Large intestine (tissue), 3 donors: ENCODE measurements at regions not wholly inside any gene's neighbourhood (a gene's known extent, or its start where the extent isn't known, plus 50 kb on each side); places are given as distances from the start of the nearest gene placed in this dataset.

Source experiments
- DNase-seq, 2 donors: peaks; one replicate each; pipeline versions ENCODE4 v3.0.0 to v3.0.0-alpha.2; 2013
- H3K27ac ChIP-seq: one replicate; pipeline ENCODE4 v1.5.1; 2013; ENCODE audit warnings: low read length
- H3K27me3 ChIP-seq: 2 replicates; pipeline ENCODE4 v1.6.1; 2013; ENCODE audit warnings: low read length; ENCODE audit not compliant: control insufficient read depth, insufficient read depth
- H3K36me3 ChIP-seq: 2 replicates; pipeline ENCODE4 v1.6.1; 2013; ENCODE audit warnings: low read length; ENCODE audit not compliant: control insufficient read depth, insufficient read depth
- H3K4me1 ChIP-seq: one replicate; pipeline ENCODE4 v1.6.1; 2013; ENCODE audit warnings: low read length; ENCODE audit not compliant: control insufficient read depth, insufficient read depth
- H3K4me3 ChIP-seq: one replicate; pipeline ENCODE4 v1.5.1; 2013; ENCODE audit warnings: low read length
- H3K9me3 ChIP-seq: one replicate; pipeline ENCODE4 v1.6.1; 2013; ENCODE audit warnings: mild to moderate bottlenecking, low read depth, low read length, moderate library complexity; ENCODE audit not compliant: control insufficient read depth
- WGBS: methylation state at CpG from one replicate; pipeline ENCODE4 v1.1.5; 2013; ENCODE audit warnings: low lambda C conversion rate; ENCODE audit not compliant: insufficient coverage; 5-methylcytosine and 5-hydroxymethylcytosine counted together

DNA sequence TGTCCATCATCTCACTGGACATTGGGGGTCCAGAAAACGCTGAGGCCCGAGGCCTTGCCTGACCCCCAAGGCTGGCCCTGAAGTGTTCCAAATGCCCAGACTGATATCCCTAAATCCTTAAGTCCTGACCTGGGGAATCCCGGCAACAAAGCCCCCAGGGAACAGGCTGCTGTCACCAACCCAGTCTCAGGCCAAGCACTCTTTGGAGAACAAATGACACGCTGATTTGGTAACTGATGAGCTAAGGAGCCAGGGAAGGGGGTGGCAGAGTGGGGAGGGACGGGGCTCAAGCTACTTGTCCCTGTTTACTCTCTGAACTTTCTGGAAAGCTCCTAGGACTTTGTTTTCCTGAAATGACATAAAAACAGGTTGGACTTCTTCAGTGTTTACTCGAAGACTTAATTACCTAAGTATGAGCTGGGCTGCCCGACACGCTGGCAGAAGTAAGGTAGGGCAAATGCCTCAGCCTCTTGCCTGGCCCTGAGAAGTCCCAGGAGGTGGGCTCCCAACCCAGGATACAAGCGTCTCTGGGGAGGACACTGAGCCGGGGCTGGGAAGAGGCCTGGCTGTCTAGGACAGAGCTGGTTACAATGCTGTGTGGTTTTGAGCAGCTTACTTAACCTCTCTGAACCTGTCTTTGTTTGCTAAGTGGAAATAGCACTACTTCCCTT lies 105.5 kb upstream of the GLI2 start:
- no peaks in the 10 kb centered on the region for H3K9me3 ChIP-seq
- DNase-seq, result peak in 1 of 2 donors; percentile 19
- no peaks in the 10 kb centered on the region for H3K36me3 ChIP-seq
- H3K27me3 ChIP-seq, result peaks cover 5% of the 10 kb centered on the region
- peaks cover 6% of the 10 kb centered on the region for H3K4me1 ChIP-seq
- WGBS, result 60% methylated on average over 2 of the region's 10 CpGs
- no peak overlapping the region for H3K4me3 ChIP-seq
- H3K27ac ChIP-seq, result no peak overlapping the region

- Histone ChIP-seq H3K4me3 (no peak overlapping the region), H3K36me3 (no peaks in the 10 kb centered on the region), H3K27me3 (peaks cover 5% of the 10 kb centered on the region), H3K9me3 (no peaks in the 10 kb centered on the region), H3K4me1 (peaks cover 6% of the 10 kb centered on the region), H3K27ac (no peak overlapping the region)
- WGBS, result no CpG with 5 or more reads among the region's 4 CpGs
- DNase-seq, result no peak
These were observed 104.4 kb upstream of the GLI2 start for GRCh38 chr2:120631236-120631635.

- 33% methylated on average over 2 of the region's 3 CpGs for WGBS
- Histone ChIP-seq H3K4me1 (peaks cover 6% of the 10 kb centered on the region), H3K9me3 (no peaks in the 10 kb centered on the region), H3K36me3 (no peaks in the 10 kb centered on the region), H3K4me3 (no peak overlapping the region), H3K27me3 (peaks cover 5% of the 10 kb centered on the region), H3K27ac (no peak overlapping the region)
- no peak for DNase-seq
These were observed 103.9 kb upstream of the GLI2 start for GRCh38 chr2:120631724-120632123.

DNA sequence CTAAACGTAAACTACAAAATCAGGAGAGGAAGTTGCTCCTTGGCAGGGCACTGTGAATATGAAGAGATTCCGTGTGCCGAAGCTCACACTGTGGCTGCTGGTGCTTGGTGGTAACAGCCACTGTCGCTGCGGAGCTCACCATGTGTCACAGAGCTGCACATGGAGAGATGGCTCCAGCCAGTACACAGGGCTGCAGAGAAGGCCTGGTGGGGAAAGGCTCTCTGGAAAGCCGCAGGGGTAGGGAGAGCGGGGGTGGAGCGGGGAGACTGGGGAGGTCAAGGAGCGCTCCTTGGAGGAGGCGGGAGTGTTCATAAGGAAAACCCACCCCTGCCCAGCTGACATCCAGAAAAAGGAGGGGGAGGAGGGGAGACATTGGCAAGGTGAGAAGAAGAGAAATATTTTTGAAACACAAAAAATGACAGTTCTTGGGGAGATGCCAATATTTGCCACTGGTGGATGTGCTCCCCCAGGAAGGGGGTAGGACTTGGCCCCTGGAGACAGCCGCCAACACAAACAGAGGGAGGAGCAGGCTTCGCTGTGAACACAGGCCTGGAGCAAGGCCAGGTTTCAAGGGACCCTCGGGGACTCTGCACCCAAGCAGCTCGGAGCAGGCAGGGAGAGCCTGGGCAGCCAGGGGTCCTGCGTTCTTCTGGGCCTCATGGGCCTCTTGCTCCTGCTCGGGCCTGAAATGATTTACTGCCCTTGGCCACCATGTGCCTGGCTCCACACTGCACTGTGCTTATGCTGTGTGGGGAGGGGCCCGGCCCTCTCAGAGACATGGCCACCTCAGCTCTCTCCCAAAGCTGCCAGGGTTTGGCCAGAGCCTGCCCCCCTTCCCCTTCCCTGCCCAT lies 102.6 kb upstream of the GLI2 start:
- peak in 1 of 2 donors; percentile 41 for DNase-seq

DNA sequence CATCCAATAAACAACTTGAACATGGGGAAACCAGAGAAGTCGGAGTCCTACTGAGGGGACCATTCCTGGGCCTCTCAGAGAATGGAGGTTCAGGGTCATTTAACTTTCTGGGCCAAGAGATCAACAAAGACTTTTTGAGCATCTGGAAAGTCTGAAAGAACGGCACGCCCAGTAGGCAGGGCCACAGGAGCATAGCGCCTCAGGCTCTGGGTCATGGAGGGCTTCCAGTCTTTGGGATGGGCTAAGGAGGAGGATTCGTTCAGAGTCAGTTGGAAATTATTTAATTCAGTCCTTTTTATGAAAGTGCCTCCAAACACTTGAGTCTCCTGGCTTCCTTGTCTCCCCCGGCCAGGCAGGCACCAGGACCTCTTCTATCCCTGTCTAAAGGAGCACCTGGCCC lies 101.1 kb upstream of the GLI2 start:
- no peaks in the 10 kb centered on the region for H3K9me3 ChIP-seq
- peaks cover under 1% of the 10 kb centered on the region for H3K27me3 ChIP-seq
- WGBS, result 100% methylated on average over 1 of the region's 6 CpGs
- no peak overlapping the region for H3K27ac ChIP-seq
- no peak overlapping the region for H3K4me3 ChIP-seq
- DNase-seq, result no peak
- H3K4me1 ChIP-seq, result peaks cover 6% of the 10 kb centered on the region
- no peaks in the 10 kb centered on the region for H3K36me3 ChIP-seq

More for the DNA sequence above, 102.6 kb upstream of the GLI2 start:
- H3K27ac ChIP-seq, result no peak overlapping the region
- H3K4me1 ChIP-seq, result peaks cover 6% of the 10 kb centered on the region
- H3K27me3 ChIP-seq, result peaks cover 5% of the 10 kb centered on the region
- no peak overlapping the region for H3K4me3 ChIP-seq
- no peaks in the 10 kb centered on the region for H3K36me3 ChIP-seq
- no CpG with 5 or more reads among the region's 17 CpGs for WGBS
- H3K9me3 ChIP-seq, result no peaks in the 10 kb centered on the region

- H3K4me1 ChIP-seq, result peaks cover 6% of the 10 kb centered on the region
- H3K36me3 ChIP-seq, result no peaks in the 10 kb centered on the region
- H3K27ac ChIP-seq, result no peak overlapping the region
- WGBS, result no CpG with 5 or more reads among the region's 5 CpGs
- H3K9me3 ChIP-seq, result no peaks in the 10 kb centered on the region
- no peaks in the 10 kb centered on the region for H3K27me3 ChIP-seq
- no peak for DNase-seq
- H3K4me3 ChIP-seq, result no peak overlapping the region
These were observed 100.5 kb upstream of the GLI2 start for GRCh38 chr2:120635146-120635545.

DNA sequence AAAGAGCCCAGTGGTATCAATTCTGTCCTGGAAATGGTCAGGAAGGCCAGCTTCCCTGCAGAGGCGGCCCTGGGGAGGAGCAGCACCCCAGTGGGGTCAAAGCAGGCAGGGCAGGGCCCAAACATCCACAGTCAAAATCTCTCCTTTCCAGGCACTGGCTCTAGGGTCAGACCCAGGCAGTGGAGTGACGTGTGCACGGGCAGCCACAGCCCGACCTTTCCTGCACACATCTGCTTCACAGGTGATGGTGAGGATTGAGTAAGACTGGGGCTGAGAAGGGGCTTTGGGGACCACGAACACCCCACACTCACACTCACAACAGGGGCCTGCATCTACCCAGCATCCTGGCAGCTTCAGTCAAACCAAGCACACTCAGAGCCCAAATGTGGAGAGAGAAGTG lies 97.8 kb upstream of the GLI2 start:
- H3K4me1 ChIP-seq, result peaks cover 6% of the 10 kb centered on the region
- no peaks in the 10 kb centered on the region for H3K9me3 ChIP-seq
- H3K27ac ChIP-seq, result no peak overlapping the region
- DNase-seq, result no peak
- peaks cover 3% of the 10 kb centered on the region for H3K27me3 ChIP-seq
- no CpG with 5 or more reads among the region's 5 CpGs for WGBS
- H3K36me3 ChIP-seq, result no peaks in the 10 kb centered on the region
- H3K4me3 ChIP-seq, result no peak overlapping the region

DNA sequence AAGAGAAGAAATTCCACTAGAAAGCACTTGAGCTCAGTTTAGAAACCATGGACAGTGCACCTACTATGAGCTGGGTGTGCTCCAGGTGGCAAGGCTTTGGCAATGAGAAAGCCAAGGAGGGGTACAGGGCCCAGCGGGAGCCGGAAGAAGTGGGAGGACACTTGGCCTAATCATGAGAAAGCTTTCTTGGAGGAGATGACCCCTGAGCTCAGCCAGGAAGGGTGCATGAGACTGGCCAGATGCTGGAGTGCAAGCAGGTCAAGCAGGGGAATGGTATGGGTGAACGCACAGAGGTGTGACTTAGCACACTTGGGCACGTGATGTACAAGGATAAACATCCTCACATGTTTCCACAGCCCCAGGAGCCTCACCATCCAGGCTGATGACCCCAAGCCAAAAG lies 97.2 kb upstream of the GLI2 start:
- no peak for DNase-seq
- H3K27ac ChIP-seq, result no peak overlapping the region
- H3K4me3 ChIP-seq, result no peak overlapping the region
- H3K27me3 ChIP-seq, result peaks cover 3% of the 10 kb centered on the region
- WGBS, result no CpG with 5 or more reads among the region's 4 CpGs
- no peaks in the 10 kb centered on the region for H3K36me3 ChIP-seq
- H3K9me3 ChIP-seq, result no peaks in the 10 kb centered on the region
- peaks cover 2% of the 10 kb centered on the region for H3K4me1 ChIP-seq

DNA sequence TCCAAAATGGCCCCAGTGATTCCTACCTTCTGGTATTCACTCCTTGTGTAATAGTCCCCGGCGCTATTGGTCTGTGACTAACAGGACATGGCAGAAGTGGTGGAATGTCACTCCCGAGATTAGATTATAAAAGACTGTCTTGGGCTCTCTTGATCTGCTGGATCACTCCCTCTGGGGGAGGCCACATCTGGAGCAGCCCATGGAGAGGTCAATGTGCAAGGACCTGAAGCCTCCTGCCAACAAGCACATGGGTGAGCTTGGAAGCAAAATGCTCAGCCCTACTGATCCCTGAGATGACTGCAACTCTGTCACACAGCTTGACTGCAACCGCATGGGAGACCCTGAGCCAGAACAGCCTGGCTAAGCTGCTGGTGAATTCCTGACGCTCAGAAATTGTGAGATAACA lies 94.3 kb upstream of the GLI2 start:
- Histone ChIP-seq H3K36me3 (no peaks in the 10 kb centered on the region), H3K4me3 (no peak overlapping the region), H3K4me1 (no peaks in the 10 kb centered on the region), H3K27me3 (peaks cover 3% of the 10 kb centered on the region), H3K27ac (no peak overlapping the region), H3K9me3 (no peaks in the 10 kb centered on the region)
- no CpG with 5 or more reads among the region's 5 CpGs for whole genome bisulfite sequencing
- DNase-seq, result no peak

- WGBS, result no CpG with 5 or more reads among the region's 4 CpGs
These were observed 93.0 kb upstream of the GLI2 start for GRCh38 chr2:120642646-120643045.

More at GRCh38 chr2:120642646-120643045, 93.0 kb upstream of the GLI2 start:
- no peak overlapping the region for H3K27ac ChIP-seq
- no peak for DNase-seq
- H3K4me3 ChIP-seq, result no peak overlapping the region
- peaks cover 3% of the 10 kb centered on the region for H3K27me3 ChIP-seq
- H3K4me1 ChIP-seq, result no peaks in the 10 kb centered on the region
- no peaks in the 10 kb centered on the region for H3K36me3 ChIP-seq
- H3K9me3 ChIP-seq, result no peaks in the 10 kb centered on the region
